Hepatocyte (in vitro differentiated cells): ENCODE measurements at regions not wholly inside any gene's neighbourhood (a gene's known extent, or its start where the extent isn't known, plus 50 kb on each side); places are given as distances from the start of the nearest gene placed in this dataset.

ENCODE experiments used
- EZH2 ChIP-seq: fragments of 200-600 bp; sonication (generic); IDR thresholded peaks from 2 replicates; pipeline ENCODE4 v1.6.1; 2016; ENCODE audit warnings: antibody characterized with exemption, mild to moderate bottlenecking, borderline replicate concordance
- TF ChIP-seq, protein P1 (sequence below): fragments of 200-600 bp; sonication (generic); IDR thresholded peaks from 2 replicates; pipeline ENCODE4 v1.5.1; 2016; ENCODE audit warnings: antibody characterized with exemption, mild to moderate bottlenecking; ENCODE audit not compliant: poor library complexity

- TF ChIP-seq, protein P1, sequence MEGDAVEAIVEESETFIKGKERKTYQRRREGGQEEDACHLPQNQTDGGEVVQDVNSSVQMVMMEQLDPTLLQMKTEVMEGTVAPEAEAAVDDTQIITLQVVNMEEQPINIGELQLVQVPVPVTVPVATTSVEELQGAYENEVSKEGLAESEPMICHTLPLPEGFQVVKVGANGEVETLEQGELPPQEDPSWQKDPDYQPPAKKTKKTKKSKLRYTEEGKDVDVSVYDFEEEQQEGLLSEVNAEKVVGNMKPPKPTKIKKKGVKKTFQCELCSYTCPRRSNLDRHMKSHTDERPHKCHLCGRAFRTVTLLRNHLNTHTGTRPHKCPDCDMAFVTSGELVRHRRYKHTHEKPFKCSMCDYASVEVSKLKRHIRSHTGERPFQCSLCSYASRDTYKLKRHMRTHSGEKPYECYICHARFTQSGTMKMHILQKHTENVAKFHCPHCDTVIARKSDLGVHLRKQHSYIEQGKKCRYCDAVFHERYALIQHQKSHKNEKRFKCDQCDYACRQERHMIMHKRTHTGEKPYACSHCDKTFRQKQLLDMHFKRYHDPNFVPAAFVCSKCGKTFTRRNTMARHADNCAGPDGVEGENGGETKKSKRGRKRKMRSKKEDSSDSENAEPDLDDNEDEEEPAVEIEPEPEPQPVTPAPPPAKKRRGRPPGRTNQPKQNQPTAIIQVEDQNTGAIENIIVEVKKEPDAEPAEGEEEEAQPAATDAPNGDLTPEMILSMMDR: no peak
- no peak for TF ChIP-seq EZH2
Observed at GRCh38 chr9:29659736-29660135, 2086.5 kb upstream of the C9orf72 start.
